ENCODE measurements at regions not wholly inside any gene's neighbourhood (a gene's known extent, or its start where the extent isn't known, plus 50 kb on each side); places are given as distances from the start of the nearest gene placed in this dataset.

GRCh38 chr1:172951730-172952365 lies 98.9 kb downstream of the TNFSF18 start:
- peak; percentile 73 for DNase-seq (ENCODE audit: low spot score)

DNA sequence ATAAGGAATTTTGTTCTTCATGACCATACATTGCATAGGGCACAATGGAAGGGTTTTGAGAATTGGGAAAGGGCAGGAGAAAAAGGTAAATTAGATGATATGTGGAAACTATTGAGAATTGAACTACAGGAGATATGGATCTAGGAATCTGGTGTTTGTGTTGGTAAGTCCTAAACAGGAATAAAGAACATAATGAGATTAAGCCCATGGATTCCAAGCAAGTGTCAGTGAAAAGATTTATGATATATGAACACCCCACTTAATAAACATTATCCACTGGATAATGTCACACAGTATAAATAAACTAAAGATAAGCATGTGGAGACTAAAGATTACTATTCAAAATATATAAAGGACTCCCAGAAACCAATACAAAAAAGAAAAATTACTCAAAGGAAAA lies 98.2 kb downstream of the TNFSF18 start:
- DNase-seq (ENCODE audit: low spot score): no peak

DNA sequence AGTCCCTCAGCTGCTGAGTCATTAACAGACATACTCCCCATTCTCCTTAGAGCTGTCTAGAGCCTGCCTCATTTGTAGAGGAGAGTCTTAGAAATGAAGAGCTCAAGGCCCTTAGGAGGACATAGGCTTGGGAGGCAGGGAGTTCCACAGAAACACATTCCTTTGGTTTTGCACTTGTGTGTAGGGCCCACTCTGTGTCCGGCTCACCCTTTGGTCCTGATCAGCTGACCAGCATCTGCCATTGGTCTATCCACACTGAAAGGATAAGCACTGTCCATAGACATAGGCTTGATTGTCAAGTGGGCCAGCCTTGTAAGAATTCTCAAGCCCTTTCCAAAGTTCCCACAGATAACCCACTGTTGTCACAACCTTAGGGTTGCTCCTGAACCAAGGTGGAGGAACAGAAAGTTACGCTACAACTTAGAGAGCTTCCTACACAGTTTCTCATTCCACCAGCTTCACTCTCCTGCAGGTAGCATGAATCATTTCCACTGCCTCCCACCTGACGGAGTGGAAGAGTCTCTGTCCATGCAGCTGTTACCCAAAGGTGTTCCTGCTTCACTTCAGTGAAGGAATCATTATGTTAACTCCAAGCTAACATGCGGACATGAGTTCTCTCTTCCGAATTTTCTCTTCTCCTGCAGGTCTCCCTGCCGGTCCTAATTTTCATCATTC lies 96.1 kb downstream of the TNFSF18 start:
- no peak for DNase-seq (ENCODE audit: low spot score)

DNA sequence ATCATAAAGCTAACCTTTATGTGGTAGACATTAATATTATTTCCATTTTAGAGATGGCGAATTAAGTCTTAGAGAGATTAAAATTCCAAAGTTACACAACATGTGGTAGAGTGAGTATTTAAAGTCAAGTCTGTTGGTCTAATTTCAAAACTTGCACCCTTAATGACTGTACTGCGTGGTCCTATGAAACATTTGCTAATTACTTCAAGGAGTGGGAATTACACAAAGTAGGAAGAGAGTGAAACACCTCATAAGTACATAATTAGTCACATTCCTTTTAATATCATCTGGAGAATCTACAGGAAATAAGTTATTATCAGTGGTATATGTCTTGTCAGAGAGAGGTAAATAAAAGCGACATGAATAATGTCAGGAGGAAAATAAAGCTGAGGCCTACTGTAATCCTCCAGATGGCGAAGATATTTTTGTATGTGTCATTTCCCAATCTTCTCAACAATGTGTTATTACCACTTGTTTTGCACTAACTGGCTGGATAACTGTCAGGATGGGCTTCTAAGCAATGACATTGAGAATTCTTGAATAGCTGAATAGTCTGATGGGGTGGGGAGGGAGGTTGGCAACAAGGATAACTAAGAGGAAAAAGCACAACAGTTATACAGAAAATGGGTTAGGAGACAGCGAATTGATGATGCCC lies 95.5 kb downstream of the TNFSF18 start:
- DNase-seq (ENCODE audit: low spot score): no peak

- DNase-seq (ENCODE audit: low spot score): no peak
These were observed 93.9 kb downstream of the TNFSF18 start for GRCh38 chr1:172956871-172957270.

DNA sequence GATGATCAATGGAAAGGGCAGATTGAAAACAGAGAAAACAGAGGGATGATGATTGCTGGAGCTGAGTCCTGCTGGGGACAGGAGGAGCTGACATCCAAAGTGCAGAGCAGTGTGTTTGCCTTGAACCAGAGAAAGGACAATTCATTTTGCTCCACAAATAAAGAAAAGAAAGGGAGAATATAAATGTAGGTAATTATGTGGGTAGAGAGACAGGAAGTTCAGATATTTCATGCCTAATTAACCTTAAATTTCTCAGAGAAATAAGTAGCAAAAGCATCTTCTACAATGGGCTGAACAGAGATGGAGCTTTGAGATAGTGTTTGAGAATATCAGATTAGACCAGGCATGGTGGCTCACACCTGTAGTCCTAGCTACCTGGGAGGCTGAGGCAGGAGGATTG lies 93.2 kb downstream of the TNFSF18 start:
- no peak for DNase-seq (ENCODE audit: low spot score)

- DNase-seq (ENCODE audit: low spot score): no peak
These were observed 91.2 kb downstream of the TNFSF18 start for GRCh38 chr1:172959571-172959970.

- DNase-seq (ENCODE audit: low spot score): no peak
These were observed 90.7 kb downstream of the TNFSF18 start for GRCh38 chr1:172960019-172960418.

DNA sequence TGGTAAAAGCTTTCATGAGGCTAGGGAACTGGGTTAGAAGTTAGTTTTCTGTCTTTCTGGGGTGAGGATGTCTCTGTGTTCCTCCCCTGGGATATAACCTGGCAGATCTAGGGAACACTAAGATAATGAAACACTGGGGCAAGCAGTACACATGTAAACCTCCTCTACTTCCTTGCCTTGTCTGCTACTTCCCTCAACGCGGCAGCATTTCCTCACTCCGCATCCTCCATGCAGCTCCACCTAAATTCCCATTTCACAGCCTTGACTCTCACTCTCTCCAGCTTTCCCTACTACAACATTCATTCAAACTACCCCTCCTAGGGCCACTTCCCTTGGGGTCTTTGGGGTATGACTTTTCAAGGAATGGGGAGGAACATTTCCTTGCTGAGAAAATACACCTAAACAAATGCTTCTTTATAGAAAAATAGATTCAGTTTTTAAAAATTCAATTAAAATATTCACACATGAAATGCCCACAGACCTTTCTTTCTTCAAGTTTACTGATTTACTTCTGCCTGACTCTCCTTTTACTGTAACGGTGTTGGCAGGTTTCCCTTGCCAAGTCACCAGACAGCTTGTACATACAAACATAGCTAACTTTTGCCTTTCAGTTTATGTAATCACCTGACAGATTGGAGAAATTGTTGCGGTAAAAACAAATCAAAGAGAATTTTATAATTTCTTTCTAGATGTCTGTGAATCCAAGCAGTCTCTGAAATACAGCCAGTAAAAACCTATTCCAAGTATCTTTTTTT lies 90.1 kb downstream of the TNFSF18 start:
- no peak for DNase-seq (ENCODE audit: low spot score)

DNA sequence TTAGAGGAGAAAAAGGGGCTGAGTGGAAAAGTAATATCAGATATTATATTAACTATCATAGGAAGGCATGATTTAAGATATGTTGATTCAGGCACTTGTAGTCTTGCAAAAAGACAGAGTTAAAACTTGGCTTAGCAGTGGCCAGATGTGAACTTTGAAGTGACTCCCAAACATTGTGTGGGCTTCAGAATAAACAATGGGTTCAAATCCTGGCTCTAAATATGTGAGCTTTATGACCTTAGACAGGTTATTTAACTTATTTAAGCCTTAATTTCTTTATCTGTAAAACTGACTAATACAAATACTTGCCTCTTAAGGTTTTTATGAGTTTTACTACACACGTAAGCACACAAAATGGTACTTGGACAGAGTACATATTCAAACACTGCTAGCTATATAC lies 85.9 kb downstream of the TNFSF18 start:
- DNase-seq (ENCODE audit: low spot score): no peak

DNA sequence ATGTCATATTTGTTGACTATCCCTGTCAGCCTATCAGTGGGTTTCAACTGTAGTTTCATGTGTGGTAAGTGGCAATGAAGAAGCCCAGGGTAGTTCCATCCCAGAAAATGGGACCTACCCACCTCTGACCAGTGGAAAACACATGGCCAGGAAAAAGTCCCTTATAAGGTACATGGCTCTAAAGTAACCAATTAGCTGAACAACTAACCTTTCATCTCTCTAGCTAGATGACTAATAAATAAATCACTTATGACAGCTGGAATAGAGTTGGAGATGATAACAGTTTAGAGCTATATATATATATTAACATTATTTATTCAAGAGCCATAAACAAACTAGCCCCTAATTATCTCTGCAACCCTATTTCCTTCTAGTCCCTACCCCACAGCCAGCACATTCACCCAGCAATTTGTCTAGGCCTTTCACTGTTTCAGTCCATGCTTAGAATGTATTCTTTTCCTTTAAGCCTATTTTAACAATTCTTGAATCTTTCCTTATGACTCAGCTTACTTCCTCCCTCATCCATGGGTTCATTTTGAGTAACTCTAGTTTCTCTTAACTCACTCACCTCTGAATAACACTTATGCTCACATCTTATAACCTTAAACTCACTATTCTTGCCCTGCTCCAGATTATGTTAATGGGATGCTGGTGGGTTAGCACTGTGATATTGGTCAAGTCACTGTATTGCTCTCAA lies 83.7 kb downstream of the TNFSF18 start:
- no peak for DNase-seq (ENCODE audit: low spot score)

- DNase-seq (ENCODE audit: low spot score): no peak
These were observed 82.8 kb downstream of the TNFSF18 start for GRCh38 chr1:172967936-172968335.

- peak; percentile 42 for DNase-seq (ENCODE audit: low spot score)
These were observed 81.1 kb downstream of the TNFSF18 start for GRCh38 chr1:172969611-172970010.

GRCh38 chr1:172970186-172970585 lies 80.6 kb downstream of the TNFSF18 start:
- no peak for DNase-seq (ENCODE audit: low spot score)

DNA sequence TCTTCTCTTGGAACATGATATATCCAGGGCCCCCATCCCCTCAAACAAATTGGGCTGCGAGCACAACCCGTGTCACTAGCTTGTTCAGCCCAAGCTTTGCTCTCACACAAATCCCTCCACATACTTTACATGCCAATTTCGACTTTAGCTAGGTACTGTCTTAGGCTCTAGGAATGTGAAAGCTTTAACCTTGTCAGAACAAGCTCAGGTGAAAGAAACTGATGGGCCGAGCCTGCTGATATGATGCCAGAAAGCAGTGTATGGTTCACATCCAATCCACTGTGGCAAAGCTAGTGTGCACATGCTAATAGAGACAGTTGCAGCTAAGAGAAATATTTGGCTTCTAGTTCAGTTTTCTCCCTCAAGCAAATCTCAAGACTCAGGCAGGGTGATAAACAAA lies 79.5 kb downstream of the TNFSF18 start:
- DNase-seq (ENCODE audit: low spot score): peak; percentile 77

- DNase-seq (ENCODE audit: low spot score): no peak
These were observed 78.5 kb downstream of the TNFSF18 start for GRCh38 chr1:172972258-172972657.

DNA sequence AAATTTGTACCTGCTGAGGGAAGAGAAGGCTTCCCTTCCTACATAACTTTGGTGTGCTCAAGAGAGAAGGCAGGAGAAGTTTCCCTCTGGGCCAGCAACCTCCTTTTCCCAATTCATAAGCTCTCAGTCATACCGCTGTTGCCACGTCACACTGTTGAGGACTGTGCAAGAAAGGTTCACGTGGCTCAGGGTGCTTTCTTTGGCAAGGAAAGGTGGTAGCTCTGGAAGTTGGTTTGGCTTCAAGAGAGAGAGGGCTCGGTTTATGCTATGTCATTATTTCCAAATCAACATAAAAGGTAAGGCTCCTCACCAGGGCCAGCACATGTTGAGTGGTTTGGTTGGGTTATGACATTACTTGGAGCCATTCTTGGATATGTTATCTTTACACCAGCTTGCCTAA lies 77.3 kb downstream of the TNFSF18 start:
- no peak for DNase-seq (ENCODE audit: low spot score)

GRCh38 chr1:172976222-172977041 lies 74.3 kb downstream of the TNFSF18 start:
- DNase-seq (ENCODE audit: low spot score): no peak

DNA sequence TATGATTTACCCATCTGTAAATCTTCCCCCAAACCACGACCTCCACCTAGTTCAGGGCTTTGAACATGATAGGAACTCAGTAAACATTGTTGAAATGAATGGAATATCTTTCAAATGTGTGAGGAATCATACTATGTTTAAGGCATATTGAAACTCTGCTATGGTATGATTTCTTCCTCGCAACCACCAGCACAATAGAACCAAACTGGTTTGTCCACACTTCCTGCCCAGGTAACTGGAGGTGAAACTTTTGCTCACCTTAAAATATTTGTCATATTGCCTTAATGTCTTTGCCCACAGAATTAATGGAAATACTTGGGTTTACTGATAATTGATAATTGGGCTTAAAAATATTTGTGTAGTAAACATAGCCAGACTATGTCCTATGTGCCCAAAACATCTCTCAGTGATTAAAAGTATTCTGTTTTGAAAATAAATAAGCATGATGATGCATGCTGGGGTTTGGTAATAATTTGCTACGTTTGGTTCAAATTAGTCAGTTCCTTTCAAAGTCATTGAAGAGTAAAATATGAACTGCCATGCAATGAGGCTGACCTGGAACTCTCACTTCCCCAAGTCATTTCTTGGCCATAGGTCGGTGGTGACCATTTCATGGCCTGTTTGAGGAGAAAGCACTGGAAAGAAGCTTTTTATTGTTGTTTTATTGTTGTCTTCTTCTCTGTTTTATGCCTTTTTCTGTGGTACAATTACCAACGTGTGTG lies 73.3 kb downstream of the TNFSF18 start:
- DNase-seq (ENCODE audit: low spot score): no peak

GRCh38 chr1:172978595-172978994 lies 72.1 kb downstream of the TNFSF18 start:
- DNase-seq (ENCODE audit: low spot score): no peak
